Testis (tissue), 2 donors: ENCODE measurements at regions not wholly inside any gene's neighbourhood (a gene's known extent, or its start where the extent isn't known, plus 50 kb on each side); places are given as distances from the start of the nearest gene placed in this dataset.

Experiments
- DNase-seq: peaks from one replicate; pipeline ENCODE4 v3.0.0-alpha.2; 2019
- H3K27ac ChIP-seq, 2 donors: fragments of 200-600 bp; sonication (generic); one replicate each; pipeline ENCODE4 v1.5.1; 2019
- H3K27me3 ChIP-seq: fragments of 200-600 bp; sonication (generic); one replicate; pipeline ENCODE4 v1.5.1; 2019
- H3K36me3 ChIP-seq: fragments of 200-600 bp; sonication (generic); one replicate; pipeline ENCODE4 v1.5.1; 2017; ENCODE audit warnings: low read depth; ENCODE audit errors: missing control alignments
- H3K4me1 ChIP-seq: fragments of 200-600 bp; sonication (generic); one replicate; pipeline ENCODE4 v1.5.1; 2019
- H3K4me3 ChIP-seq, 2 donors: fragments of 200-600 bp; sonication (generic); one replicate each; pipeline ENCODE4 v1.5.1; 2017 to 2019
- H3K9me3 ChIP-seq: fragments of 200-600 bp; sonication (generic); one replicate; pipeline ENCODE4 v1.5.1; 2017
- POLR2A ChIP-seq: fragments of 450-650 bp; IDR thresholded peaks from one replicate; pipeline ENCODE4 v1.6.1; 2017; ENCODE audit warnings: antibody characterized with exemption, mild to moderate bottlenecking, moderate library complexity
- WGBS, 2 donors: methylation state at CpG; one replicate each; pipeline ENCODE4 v1.1.5; 2018; 5-methylcytosine and 5-hydroxymethylcytosine counted together
- intact Hi-C: fragments of 100-400 bp; cut with DNase I; formaldehyde crosslinking; loops from one replicate; pipeline ENCODE4 v1.15.1; 2023; ENCODE audit warnings: low total_unique reads
- TF ChIP-seq, protein P1 (sequence below), 3 experiments: fragments of 450-650 bp in 2 of 3; fragments of 200-600 bp in 1 of 3; sonication (generic) in 1 of 3; IDR thresholded peaks; one replicate each; pipeline ENCODE4 v1.5.1; 2016 to 2019; ENCODE audit warnings: antibody characterized with exemption in 3 of 3, mild to moderate bottlenecking in 2 of 3, moderate library complexity in 1 of 3

DNA sequence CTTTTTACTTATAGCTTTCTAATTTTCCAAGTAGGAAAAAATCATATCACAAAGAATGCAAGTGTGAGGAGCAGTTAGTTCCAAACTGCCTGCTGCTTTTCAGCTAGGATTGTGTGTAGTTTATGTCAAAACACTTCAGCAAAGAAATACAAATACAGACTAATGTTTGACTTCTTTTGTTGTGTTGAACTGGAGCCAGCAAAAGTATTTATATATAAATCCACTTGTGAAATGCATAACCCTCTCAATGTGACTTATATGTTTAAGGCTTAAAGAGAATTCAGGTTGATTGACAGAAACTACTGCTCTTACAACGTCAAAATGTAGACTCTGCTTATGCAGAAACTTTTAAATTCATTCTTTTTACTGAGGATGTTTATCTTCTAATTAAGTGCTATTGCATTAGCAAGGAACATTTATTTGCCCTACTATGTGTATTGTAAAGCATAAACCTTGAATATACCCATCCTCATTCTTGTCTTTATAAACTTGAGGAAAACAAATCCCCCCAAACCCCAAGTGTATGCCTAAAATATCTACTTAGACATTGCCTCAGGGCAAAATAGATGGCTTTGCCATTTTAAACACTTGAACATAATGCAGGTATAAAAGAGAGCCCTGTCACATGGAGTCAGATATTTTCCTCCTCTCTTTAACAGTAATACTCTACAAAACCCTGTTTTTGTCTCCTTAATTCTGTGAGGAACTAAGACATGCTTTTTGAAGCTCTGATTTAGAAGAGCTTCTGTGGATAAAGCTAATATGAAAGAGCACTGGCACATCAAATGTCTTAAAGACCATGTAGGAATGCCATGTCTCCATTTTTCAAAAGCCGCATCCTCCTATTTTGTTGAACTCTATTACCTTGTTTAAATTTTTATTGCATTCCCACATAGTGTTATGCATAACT is 302.8 kb upstream of the TBC1D5 start:
- WGBS, 2 donors = 81 to 84% methylated on average over 2 of the region's 2 CpGs
- no peak for DNase-seq
- H3K4me3 ChIP-seq = no peak overlapping the region
- H3K9me3 ChIP-seq = no peaks in the 10 kb centered on the region
- intact Hi-C loops = no loop called here
- no peak overlapping the region for H3K27ac ChIP-seq
- TF ChIP-seq, protein P1, sequence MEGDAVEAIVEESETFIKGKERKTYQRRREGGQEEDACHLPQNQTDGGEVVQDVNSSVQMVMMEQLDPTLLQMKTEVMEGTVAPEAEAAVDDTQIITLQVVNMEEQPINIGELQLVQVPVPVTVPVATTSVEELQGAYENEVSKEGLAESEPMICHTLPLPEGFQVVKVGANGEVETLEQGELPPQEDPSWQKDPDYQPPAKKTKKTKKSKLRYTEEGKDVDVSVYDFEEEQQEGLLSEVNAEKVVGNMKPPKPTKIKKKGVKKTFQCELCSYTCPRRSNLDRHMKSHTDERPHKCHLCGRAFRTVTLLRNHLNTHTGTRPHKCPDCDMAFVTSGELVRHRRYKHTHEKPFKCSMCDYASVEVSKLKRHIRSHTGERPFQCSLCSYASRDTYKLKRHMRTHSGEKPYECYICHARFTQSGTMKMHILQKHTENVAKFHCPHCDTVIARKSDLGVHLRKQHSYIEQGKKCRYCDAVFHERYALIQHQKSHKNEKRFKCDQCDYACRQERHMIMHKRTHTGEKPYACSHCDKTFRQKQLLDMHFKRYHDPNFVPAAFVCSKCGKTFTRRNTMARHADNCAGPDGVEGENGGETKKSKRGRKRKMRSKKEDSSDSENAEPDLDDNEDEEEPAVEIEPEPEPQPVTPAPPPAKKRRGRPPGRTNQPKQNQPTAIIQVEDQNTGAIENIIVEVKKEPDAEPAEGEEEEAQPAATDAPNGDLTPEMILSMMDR (IDR thresholded peaks at IDR 0.05) = no peak
- no peak for TF ChIP-seq POLR2A
- H3K4me1 ChIP-seq = no peaks in the 10 kb centered on the region
- no peaks in the 10 kb centered on the region for H3K36me3 ChIP-seq
- H3K27me3 ChIP-seq = no peaks in the 10 kb centered on the region

DNA sequence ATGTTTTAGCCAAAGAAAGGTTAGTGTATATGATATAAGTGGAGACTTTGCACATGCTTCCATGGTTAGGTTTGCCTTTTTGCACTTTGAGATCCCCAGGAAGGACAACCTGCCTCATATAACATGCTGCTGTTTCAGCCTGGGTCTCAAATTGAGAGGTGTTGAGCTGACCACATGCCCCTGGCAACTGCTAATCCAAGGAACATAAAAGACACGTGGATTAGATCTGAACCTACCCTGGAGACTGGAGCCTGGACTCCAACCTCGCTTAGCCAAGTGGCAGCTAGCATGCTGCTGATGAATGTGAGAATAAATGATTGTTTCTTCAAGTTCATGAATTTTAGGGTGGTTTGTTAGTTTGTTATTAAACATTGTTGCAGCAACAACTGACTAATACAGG is 301.8 kb upstream of the TBC1D5 start:
- no peak overlapping the region for H3K27ac ChIP-seq
- no peaks in the 10 kb centered on the region for H3K9me3 ChIP-seq
- H3K4me3 ChIP-seq = no peak overlapping the region
- no peak for DNase-seq
- no peaks in the 10 kb centered on the region for H3K36me3 ChIP-seq
- no peak for TF ChIP-seq POLR2A
- TF ChIP-seq, protein P1 (IDR thresholded peaks at IDR 0.05) = no peak
- no peaks in the 10 kb centered on the region for H3K27me3 ChIP-seq
- WGBS, 2 donors = 75 to 77% methylated on average over 2 of the region's 2 CpGs
- no peaks in the 10 kb centered on the region for H3K4me1 ChIP-seq
- intact Hi-C loops = no loop called here

DNA sequence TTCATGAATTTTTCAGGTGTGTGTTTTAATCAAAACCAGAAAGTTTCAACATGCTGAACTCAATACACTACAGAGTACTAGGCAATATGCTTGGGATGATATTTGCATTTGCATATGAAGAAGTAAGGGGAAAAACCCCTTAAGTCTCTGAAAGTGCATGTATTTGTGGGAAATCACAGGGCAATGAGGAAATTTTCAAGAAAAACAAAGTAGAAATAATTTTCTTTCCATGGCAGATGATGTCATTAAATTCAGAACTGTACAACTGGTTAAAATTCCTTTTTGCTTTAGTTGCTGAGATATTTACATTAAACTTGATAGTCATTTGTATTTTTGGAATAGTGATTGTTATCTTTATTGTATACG is 294.0 kb upstream of the TBC1D5 start:
- no peak overlapping the region for H3K27ac ChIP-seq
- intact Hi-C loops = no loop called here
- H3K9me3 ChIP-seq = no peaks in the 10 kb centered on the region
- no peak overlapping the region for H3K4me3 ChIP-seq
- DNase-seq = no peak
- no peaks in the 10 kb centered on the region for H3K4me1 ChIP-seq
- H3K36me3 ChIP-seq = no peaks in the 10 kb centered on the region
- H3K27me3 ChIP-seq = no peaks in the 10 kb centered on the region
- 76 to 85% methylated on average over 1 of the region's 1 CpG for WGBS, 2 donors
- TF ChIP-seq, protein P1 (IDR thresholded peaks at IDR 0.05) = no peak
- no peak for TF ChIP-seq POLR2A

DNA sequence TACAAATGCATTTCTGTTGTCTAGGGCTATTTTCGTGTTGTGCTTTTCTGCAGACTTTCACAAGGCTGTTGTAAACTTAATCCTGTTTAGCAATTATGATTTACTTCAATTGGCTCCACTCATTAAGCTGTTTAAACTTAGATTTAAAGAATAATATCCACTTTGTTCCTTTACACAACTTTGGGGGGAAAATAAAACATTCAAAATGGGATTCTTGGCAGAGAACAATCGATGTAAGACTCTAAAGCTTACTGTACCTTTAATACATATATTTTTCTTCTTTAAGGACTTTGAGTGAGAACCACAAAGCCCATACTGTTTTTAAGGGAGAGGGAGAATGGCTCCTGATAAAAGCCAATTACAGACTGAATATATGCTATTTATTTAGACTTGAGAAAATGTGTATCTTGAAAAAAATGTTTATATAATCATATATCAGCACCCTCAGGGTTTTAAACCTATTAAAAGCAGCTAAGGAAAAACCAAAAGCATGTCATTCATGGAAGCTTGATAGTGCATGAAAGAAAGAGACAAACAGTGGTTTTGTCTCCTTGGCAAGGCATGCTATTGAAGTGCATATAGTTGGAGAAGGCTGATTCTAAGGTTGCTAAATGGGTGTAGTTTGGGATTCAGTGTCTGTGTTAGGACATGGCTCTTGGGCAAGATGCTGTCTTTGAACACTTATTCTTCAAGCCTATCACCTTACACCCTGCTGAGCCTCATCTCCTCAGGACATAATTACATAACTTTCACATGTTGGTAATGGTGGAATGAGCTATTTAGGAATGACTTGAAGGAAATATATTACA is 293.4 kb upstream of the TBC1D5 start:
- no peaks in the 10 kb centered on the region for H3K27me3 ChIP-seq
- no peak overlapping the region for H3K4me3 ChIP-seq
- intact Hi-C loops = no loop called here
- no peaks in the 10 kb centered on the region for H3K4me1 ChIP-seq
- TF ChIP-seq POLR2A = no peak
- TF ChIP-seq, protein P1 (IDR thresholded peaks at IDR 0.05) = no peak
- no peaks in the 10 kb centered on the region for H3K36me3 ChIP-seq
- no peak for DNase-seq
- 72 to 83% methylated on average over 2 of the region's 2 CpGs for WGBS, 2 donors
- H3K27ac ChIP-seq = no peak overlapping the region
- no peaks in the 10 kb centered on the region for H3K9me3 ChIP-seq
